Fibroblast of the aortic adventitia (primary cell): ENCODE measurements at regions not wholly inside any gene's neighbourhood (a gene's known extent, or its start where the extent isn't known, plus 50 kb on each side); places are given as distances from the start of the nearest gene placed in this dataset.
"Not testable (repeated sequence)": the region's sequence is repeated elsewhere in the genome, so short reads cannot be mapped to it uniquely, and the experiment has no call there.

Source experiments
- DNase-seq: peaks from one replicate; pipeline ENCODE4 v3.0.0-alpha.2; 2010; ENCODE audit warnings: low read depth
- H3K4me3 ChIP-seq: 2 replicates; pipeline ENCODE4 v1.5.1; 2011; ENCODE audit warnings: low read depth, mild to moderate bottlenecking, control low read depth, low read length, moderate library complexity
- CTCF ChIP-seq: IDR thresholded peaks from 2 replicates; pipeline ENCODE4 v1.5.1; 2011; ENCODE audit warnings: mild to moderate bottlenecking, low read length, control low read depth, inconsistent platforms; ENCODE audit not compliant: insufficient read depth

GRCh38 chr4:77268108-77268507 is 111.1 kb downstream of the CCNG2 start:
- no peak for TF ChIP-seq CTCF
- DNase-seq = no peak
- H3K4me3 ChIP-seq = no peak overlapping the region

GRCh38 chr4:77269505-77269904 is 112.5 kb downstream of the CCNG2 start:
- no peak for TF ChIP-seq CTCF
- H3K4me3 ChIP-seq = no peak overlapping the region
- DNase-seq = no peak

- no peak overlapping the region for H3K4me3 ChIP-seq
- DNase-seq = no peak
- no peak for TF ChIP-seq CTCF
Observed at GRCh38 chr4:77273412-77273811, 116.4 kb downstream of the CCNG2 start.

- not testable (repeated sequence) for DNase-seq, H3K4me3 ChIP-seq
Observed at GRCh38 chr4:77279114-77279513, 122.1 kb downstream of the CCNG2 start.

GRCh38 chr4:77282305-77282704 is 125.3 kb downstream of the CCNG2 start:
- no peak for TF ChIP-seq CTCF
- no peak for DNase-seq
- no peak overlapping the region for H3K4me3 ChIP-seq

- H3K4me3 ChIP-seq = no peak overlapping the region
- TF ChIP-seq CTCF = no peak
- DNase-seq = no peak
Observed at GRCh38 chr4:77284036-77284435, 127.0 kb downstream of the CCNG2 start.

GRCh38 chr4:77286906-77287305 is 129.9 kb downstream of the CCNG2 start:
- no peak overlapping the region for H3K4me3 ChIP-seq
- DNase-seq = no peak
- TF ChIP-seq CTCF = no peak
